ENCODE measurements at regions not wholly inside any gene's neighbourhood (a gene's known extent, or its start where the extent isn't known, plus 50 kb on each side); places are given as distances from the start of the nearest gene placed in this dataset.

- Mint-ChIP-seq H3K4me1 (no peaks in the 10 kb centered on the region), H3K36me3 (ENCODE audit: low read depth) (no peaks in the 10 kb centered on the region), H3K4me3 (no peak overlapping the region), H3K9me3 (no peaks in the 10 kb centered on the region), H3K27ac (no peak overlapping the region), H3K27me3 (ENCODE audit: insufficient read depth) (no peaks in the 10 kb centered on the region)
- H3K27me3 ChIP-seq (ENCODE audit: control insufficient read depth, insufficient read depth, low read length, poor library complexity, severe bottlenecking): no peaks in the 10 kb centered on the region
- H3K4me3 ChIP-seq (ENCODE audit: low read length): no peak overlapping the region
- no peaks in the 10 kb centered on the region for H3K36me3 ChIP-seq (ENCODE audit: control insufficient read depth, insufficient read depth, low read length)
- H3K4me1 ChIP-seq (ENCODE audit: control insufficient read depth, insufficient read depth, low read length): no peaks in the 10 kb centered on the region
- no peak overlapping the region for H3K27ac ChIP-seq (ENCODE audit: low read depth, low read length)
- H3K9ac ChIP-seq (ENCODE audit: extremely low read depth, low read length, poor library complexity, severe bottlenecking): no peak overlapping the region
- 67 to 87% methylated on average over 1 to 2 of the region's 2 CpGs for WGBS, 2 experiments (ENCODE audit: insufficient coverage in 1 of 2, insufficient read length in 1 of 2)
- TF ChIP-seq, protein P1, sequence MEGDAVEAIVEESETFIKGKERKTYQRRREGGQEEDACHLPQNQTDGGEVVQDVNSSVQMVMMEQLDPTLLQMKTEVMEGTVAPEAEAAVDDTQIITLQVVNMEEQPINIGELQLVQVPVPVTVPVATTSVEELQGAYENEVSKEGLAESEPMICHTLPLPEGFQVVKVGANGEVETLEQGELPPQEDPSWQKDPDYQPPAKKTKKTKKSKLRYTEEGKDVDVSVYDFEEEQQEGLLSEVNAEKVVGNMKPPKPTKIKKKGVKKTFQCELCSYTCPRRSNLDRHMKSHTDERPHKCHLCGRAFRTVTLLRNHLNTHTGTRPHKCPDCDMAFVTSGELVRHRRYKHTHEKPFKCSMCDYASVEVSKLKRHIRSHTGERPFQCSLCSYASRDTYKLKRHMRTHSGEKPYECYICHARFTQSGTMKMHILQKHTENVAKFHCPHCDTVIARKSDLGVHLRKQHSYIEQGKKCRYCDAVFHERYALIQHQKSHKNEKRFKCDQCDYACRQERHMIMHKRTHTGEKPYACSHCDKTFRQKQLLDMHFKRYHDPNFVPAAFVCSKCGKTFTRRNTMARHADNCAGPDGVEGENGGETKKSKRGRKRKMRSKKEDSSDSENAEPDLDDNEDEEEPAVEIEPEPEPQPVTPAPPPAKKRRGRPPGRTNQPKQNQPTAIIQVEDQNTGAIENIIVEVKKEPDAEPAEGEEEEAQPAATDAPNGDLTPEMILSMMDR (conservative IDR thresholded peaks at IDR 0.05): no peak
- H3K9me3 ChIP-seq (ENCODE audit: control insufficient read depth, low read length): no peaks in the 10 kb centered on the region
- DNase-seq: no peak
These were observed 884.8 kb upstream of the NEGR1 start for GRCh38 chr1:73167009-73167657.

- no peak overlapping the region for H3K27ac ChIP-seq (ENCODE audit: low read depth, low read length)
- H3K27me3 Mint-ChIP-seq (ENCODE audit: insufficient read depth): no peaks in the 10 kb centered on the region
- H3K4me1 ChIP-seq (ENCODE audit: control insufficient read depth, insufficient read depth, low read length): no peaks in the 10 kb centered on the region
- H3K9ac ChIP-seq (ENCODE audit: extremely low read depth, low read length, poor library complexity, severe bottlenecking): no peak overlapping the region
- TF ChIP-seq, protein P1 (conservative IDR thresholded peaks at IDR 0.05): no peak
- no peak overlapping the region for H3K27ac Mint-ChIP-seq
- H3K9me3 ChIP-seq (ENCODE audit: control insufficient read depth, low read length): peaks cover 5% of the 10 kb centered on the region
- no peaks in the 10 kb centered on the region for H3K27me3 ChIP-seq (ENCODE audit: control insufficient read depth, insufficient read depth, low read length, poor library complexity, severe bottlenecking)
- no peak overlapping the region for H3K4me3 ChIP-seq (ENCODE audit: low read length)
- no peaks in the 10 kb centered on the region for H3K9me3 Mint-ChIP-seq
- DNase-seq: no peak
- H3K4me1 Mint-ChIP-seq: no peaks in the 10 kb centered on the region
- H3K36me3 ChIP-seq (ENCODE audit: control insufficient read depth, insufficient read depth, low read length): no peaks in the 10 kb centered on the region
- no peaks in the 10 kb centered on the region for H3K36me3 Mint-ChIP-seq (ENCODE audit: low read depth)
- WGBS, 2 experiments (ENCODE audit: insufficient coverage in 1 of 2, insufficient read length in 1 of 2): 92 to 95% methylated on average over 2 to 5 of the region's 5 CpGs
- H3K4me3 Mint-ChIP-seq: no peak overlapping the region
These were observed 880.2 kb upstream of the NEGR1 start for GRCh38 chr1:73162564-73162963.

DNA sequence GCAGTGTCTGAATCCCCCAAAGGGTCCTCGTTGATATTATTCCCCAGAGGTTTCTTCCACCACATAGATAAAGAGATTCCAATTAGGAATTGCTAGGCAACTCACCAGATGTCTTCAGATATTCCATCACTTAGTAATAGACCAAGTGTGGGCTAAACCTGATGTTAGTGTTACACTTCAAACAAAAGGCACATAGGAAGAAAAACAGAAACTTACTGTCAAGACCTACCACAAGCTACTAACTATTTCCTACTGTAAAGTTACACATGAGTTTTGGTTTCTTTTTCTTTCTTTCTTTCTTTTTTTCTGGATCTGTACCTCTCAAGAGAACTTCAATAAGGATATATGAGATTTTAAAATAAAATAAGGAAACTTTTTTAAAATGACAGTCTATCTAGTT, 879.1 kb upstream of the NEGR1 start:
- Histone ChIP-seq H3K27me3 (ENCODE audit: control insufficient read depth, insufficient read depth, low read length, poor library complexity, severe bottlenecking) (no peaks in the 10 kb centered on the region), H3K4me3 (ENCODE audit: low read length) (no peak overlapping the region), H3K36me3 (ENCODE audit: control insufficient read depth, insufficient read depth, low read length) (no peaks in the 10 kb centered on the region), H3K9ac (ENCODE audit: extremely low read depth, low read length, poor library complexity, severe bottlenecking) (no peak overlapping the region), H3K27ac (ENCODE audit: low read depth, low read length) (no peak overlapping the region), H3K4me1 (ENCODE audit: control insufficient read depth, insufficient read depth, low read length) (no peaks in the 10 kb centered on the region), H3K9me3 (ENCODE audit: control insufficient read depth, low read length) (peaks cover 5% of the 10 kb centered on the region)
- H3K4me3 Mint-ChIP-seq: no peak overlapping the region
- no peaks in the 10 kb centered on the region for H3K36me3 Mint-ChIP-seq (ENCODE audit: low read depth)
- H3K27ac Mint-ChIP-seq: no peak overlapping the region
- no peaks in the 10 kb centered on the region for H3K4me1 Mint-ChIP-seq
- 89% methylated on average over 1 of the region's 1 CpG; no CpG with 5 or more reads in 1 of the 2 experiments for WGBS, 2 experiments (ENCODE audit: insufficient coverage in 1 of 2, insufficient read length in 1 of 2)
- DNase-seq: no peak
- TF ChIP-seq, protein P1 (conservative IDR thresholded peaks at IDR 0.05): no peak
- H3K9me3 Mint-ChIP-seq: no peaks in the 10 kb centered on the region
- H3K27me3 Mint-ChIP-seq (ENCODE audit: insufficient read depth): no peaks in the 10 kb centered on the region

Data from endodermal cell (in vitro differentiated cells).